Renal pelvis (tissue), 1 donor: ENCODE measurements at regions not wholly inside any gene's neighbourhood (a gene's known extent, or its start where the extent isn't known, plus 50 kb on each side); places are given as distances from the start of the nearest gene placed in this dataset.
A peak's percentile ranks its signal among the peaks of the same experiment; 100 is the strongest.

Experiments
- DNase-seq: peaks from one replicate; pipeline ENCODE4 v3.0.0-alpha.2; 2013

- DNase-seq = no peak
Measured at GRCh38 chr12:45587012-45587411, 142.5 kb upstream of the ARID2 start.

DNA sequence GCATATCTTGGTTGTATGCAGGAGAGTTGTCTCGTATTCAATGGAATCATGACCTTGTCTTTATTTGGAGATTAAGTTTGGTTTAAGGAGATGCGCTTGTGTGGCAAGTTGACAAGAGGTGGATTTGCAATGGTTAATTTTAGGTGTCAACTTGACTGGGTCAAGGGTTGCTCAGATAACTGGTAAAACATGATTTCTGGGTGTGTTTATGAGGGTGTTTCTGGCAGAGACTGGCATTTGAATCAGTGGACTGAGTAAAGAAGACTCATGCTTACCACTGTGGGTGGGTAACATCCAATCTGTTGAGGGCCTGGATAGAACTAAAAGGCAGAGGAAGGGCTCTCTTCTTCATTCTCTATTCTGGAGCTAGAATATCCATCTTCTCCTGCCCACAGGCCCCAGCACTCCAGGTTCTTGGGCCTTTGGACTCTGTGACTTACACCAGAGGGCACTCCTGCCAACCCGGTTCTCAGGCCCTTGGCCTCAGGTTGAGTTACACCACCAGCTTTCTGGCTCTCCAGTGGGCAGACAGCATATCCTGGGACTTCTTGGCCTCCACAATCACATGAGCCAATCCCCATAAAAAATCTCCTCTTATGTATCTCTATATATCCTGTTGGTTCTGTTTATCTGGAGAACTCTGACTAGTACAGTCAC, 141.5 kb upstream of the ARID2 start:
- no peak for DNase-seq

DNA sequence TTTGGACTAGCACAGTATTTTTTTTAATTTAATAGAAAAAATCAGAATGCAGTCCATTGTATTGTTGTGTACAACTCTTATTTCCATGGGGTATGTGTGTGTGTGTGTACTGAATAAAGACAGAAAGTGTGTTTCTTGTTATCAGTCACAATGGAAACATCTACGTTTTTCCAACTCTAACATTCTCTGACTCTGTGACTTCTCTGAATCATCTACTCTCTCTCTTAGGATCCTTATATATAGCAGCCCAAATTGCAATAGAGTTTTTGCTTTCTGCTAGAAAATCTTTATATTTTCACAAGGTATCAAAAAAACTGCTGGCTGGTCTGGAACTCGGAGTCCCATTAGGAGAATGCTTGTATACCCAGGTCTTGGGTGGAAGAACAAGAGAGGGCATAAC, 138.9 kb upstream of the ARID2 start:
- no peak for DNase-seq

- no peak for DNase-seq
Measured at GRCh38 chr12:45591635-45592034, 137.9 kb upstream of the ARID2 start.

GRCh38 chr12:45596366-45596765, 133.1 kb upstream of the ARID2 start:
- DNase-seq = no peak

GRCh38 chr12:45598336-45598735, 131.2 kb upstream of the ARID2 start:
- no peak for DNase-seq

- no peak for DNase-seq
Measured at GRCh38 chr12:45598761-45599160, 130.7 kb upstream of the ARID2 start.

- no peak for DNase-seq
Measured at GRCh38 chr12:45599196-45599595, 130.3 kb upstream of the ARID2 start.

DNA sequence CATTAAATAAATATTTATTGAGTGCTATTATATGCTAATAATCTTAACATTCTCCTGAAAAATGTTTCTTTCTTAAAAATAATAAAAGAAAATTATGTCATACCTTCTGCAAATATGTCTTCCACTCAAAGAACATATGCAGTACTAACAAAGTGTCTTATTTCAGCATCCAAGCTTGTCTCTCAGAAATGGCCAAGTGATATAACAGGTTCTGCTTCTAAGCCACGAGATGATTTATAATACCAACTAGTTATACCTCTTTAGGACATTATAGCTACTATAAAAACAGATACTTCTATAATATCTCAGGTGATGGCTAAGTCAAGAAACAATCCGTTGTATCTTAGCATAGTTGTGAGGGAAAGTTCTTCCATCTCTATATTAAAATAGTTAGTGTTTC, 128.1 kb upstream of the ARID2 start:
- DNase-seq = no peak

- DNase-seq = no peak
Measured at GRCh38 chr12:45601888-45602287, 127.6 kb upstream of the ARID2 start.

GRCh38 chr12:45605624-45606023, 123.9 kb upstream of the ARID2 start:
- DNase-seq = no peak

GRCh38 chr12:45611061-45611460, 118.4 kb upstream of the ARID2 start:
- DNase-seq = no peak

- DNase-seq = no peak
Measured at GRCh38 chr12:45611495-45611894, 118.0 kb upstream of the ARID2 start.

- no peak for DNase-seq
Measured at GRCh38 chr12:45612044-45612794, 117.3 kb upstream of the ARID2 start.

GRCh38 chr12:45613296-45613695, 116.2 kb upstream of the ARID2 start:
- no peak for DNase-seq

GRCh38 chr12:45613855-45614254, 115.7 kb upstream of the ARID2 start:
- DNase-seq = no peak

GRCh38 chr12:45615268-45615667, 114.2 kb upstream of the ARID2 start:
- DNase-seq = peak; percentile 81

GRCh38 chr12:45619736-45620135, 109.8 kb upstream of the ARID2 start:
- no peak for DNase-seq

DNA sequence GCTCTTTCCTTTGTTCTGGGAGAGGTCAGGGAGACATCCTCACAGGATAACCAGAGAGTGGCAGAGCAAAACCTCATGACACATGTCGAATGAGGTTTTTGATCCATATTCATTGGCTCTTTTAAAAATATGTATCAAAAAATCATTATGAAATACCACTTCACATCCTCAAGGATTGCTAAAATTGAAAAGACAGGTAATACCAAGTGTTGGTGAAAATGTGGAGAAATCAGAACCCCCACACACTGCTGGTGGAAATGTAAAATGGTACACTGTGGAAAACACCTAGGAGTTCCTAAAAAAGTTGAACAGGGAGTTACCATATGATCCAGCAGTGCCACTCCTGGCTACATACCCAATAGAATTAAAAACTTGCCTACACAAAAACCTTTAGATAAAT, 107.8 kb upstream of the ARID2 start:
- no peak for DNase-seq

DNA sequence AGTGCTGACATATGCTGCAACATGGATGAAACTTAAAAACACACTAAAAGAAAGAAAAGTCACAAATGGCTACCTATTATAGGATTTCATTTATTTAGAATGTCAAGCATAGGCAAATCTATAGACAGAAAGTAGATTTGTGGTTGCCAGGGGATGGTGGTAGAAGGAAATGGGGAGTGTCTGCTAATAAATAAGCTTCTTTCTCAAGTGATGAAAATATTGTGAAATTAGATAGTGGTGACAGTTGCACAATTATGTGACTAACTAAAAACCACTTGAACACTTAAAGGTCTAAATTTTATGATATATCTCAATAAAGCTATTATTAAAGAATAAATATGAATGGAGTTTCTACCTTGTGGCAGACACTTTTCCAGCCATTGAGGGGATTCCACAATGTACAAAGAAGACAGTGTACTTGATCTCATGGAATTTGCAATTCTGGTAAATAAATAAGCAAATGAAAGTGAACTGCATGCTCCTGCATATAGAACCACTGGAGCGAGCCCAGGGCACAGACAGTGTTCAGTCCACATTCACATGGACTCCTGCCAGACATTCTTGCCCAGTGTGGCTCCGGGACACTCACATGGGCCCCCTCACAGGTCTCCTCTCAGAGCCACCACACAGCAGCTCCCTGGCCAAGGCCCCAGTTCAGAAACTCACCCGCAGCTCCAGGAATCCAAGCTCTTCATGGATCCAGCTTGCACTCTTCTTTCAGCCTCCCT, 107.1 kb upstream of the ARID2 start:
- DNase-seq = no peak

DNA sequence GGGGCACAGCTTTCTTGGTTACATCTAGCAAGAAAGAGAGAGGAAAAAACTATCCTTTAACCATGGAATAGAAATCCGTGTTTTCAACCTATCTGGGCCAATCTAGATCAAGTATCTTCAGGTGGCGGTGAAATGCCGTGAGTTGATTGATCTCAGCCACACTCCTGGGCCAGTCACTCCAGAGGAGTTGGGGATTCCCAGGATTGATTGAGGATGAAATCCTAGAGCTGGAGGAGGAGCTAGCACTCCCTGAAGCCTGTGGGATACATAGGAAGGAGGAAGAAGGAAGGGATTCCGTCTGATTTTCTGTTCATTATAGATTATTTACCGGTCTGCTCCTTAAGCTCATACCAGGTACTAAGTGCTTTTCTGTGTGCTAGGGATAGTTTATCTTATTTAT, 106.3 kb upstream of the ARID2 start:
- DNase-seq = no peak

- DNase-seq = no peak
Measured at GRCh38 chr12:45623940-45624339, 105.6 kb upstream of the ARID2 start.

DNA sequence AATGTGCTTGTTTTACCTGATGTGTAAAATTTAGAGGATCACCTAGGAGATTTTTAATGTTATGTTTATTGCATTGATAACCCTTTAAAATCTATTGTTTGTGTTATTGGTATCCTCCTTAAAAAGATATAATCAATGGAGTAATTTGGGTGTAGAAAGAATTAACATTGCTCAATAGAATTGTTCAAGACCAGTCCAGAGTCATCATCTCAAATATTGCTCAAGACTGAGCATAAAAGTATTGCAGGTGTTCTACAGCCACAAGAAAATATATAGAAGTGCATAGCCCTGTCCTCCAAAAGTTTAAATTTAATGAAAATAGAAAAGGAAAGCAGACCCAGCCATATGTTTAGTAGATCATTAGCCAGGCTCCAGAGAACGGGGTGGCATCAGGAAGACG, 102.5 kb upstream of the ARID2 start:
- DNase-seq = no peak
